ENCODE measurements at regions not wholly inside any gene's neighbourhood (a gene's known extent, or its start where the extent isn't known, plus 50 kb on each side); places are given as distances from the start of the nearest gene placed in this dataset.
"Not testable (repeated sequence)": the region's sequence is repeated elsewhere in the genome, so short reads cannot be mapped to it uniquely, and the experiment has no call there.

GRCh38 chr5:174500636-174501035 is 223.7 kb upstream of the MSX2 start:
- no peak for DNase-seq (ENCODE audit: low spot score)
- no peak for TF ChIP-seq CTCF (IDR thresholded peaks at IDR 0.05; ENCODE audit: extremely low read depth, insufficient read depth, missing control alignments)
- in situ Hi-C loops (cut with MboI; ENCODE audit: low pct_unique_long_range_greater_than_20kb, low sequenced_read_pairs, unreplicated experiment), result no loop called here

GRCh38 chr5:174501461-174502069 is 222.8 kb upstream of the MSX2 start:
- DNase-seq (ENCODE audit: low spot score), result no peak
- in situ Hi-C loops (cut with MboI; ENCODE audit: low pct_unique_long_range_greater_than_20kb, low sequenced_read_pairs, unreplicated experiment), result no loop called here
- TF ChIP-seq CTCF (IDR thresholded peaks at IDR 0.05; ENCODE audit: extremely low read depth, insufficient read depth, missing control alignments), result no peak

- DNase-seq (ENCODE audit: low spot score), result no peak
- in situ Hi-C loops (cut with MboI; ENCODE audit: low pct_unique_long_range_greater_than_20kb, low sequenced_read_pairs, unreplicated experiment), result no loop called here
These were observed 221.3 kb upstream of the MSX2 start for GRCh38 chr5:174503086-174503460.

GRCh38 chr5:174503461-174504265 is 220.7 kb upstream of the MSX2 start:
- no peak for TF ChIP-seq CTCF (IDR thresholded peaks at IDR 0.05; ENCODE audit: extremely low read depth, insufficient read depth, missing control alignments)
- in situ Hi-C loops (cut with MboI; ENCODE audit: low pct_unique_long_range_greater_than_20kb, low sequenced_read_pairs, unreplicated experiment), result no loop called here
- DNase-seq (ENCODE audit: low spot score), result no peak

More at GRCh38 chr5:174503086-174503460, 221.3 kb upstream of the MSX2 start:
- no peak for TF ChIP-seq CTCF (IDR thresholded peaks at IDR 0.05; ENCODE audit: extremely low read depth, insufficient read depth, missing control alignments)

GRCh38 chr5:174504266-174504726 is 220.1 kb upstream of the MSX2 start:
- no peak for DNase-seq (ENCODE audit: low spot score)
- TF ChIP-seq CTCF (IDR thresholded peaks at IDR 0.05; ENCODE audit: extremely low read depth, insufficient read depth, missing control alignments), result no peak
- in situ Hi-C loops (cut with MboI; ENCODE audit: low pct_unique_long_range_greater_than_20kb, low sequenced_read_pairs, unreplicated experiment), result no loop called here

- in situ Hi-C loops (cut with MboI; ENCODE audit: low pct_unique_long_range_greater_than_20kb, low sequenced_read_pairs, unreplicated experiment), result no loop called here
- no peak for DNase-seq (ENCODE audit: low spot score)
- TF ChIP-seq CTCF (IDR thresholded peaks at IDR 0.05; ENCODE audit: extremely low read depth, insufficient read depth, missing control alignments), result no peak
These were observed 218.8 kb upstream of the MSX2 start for GRCh38 chr5:174505621-174506020.

- DNase-seq (ENCODE audit: low spot score); in situ Hi-C loops (cut with MboI; ENCODE audit: low pct_unique_long_range_greater_than_20kb, low sequenced_read_pairs, unreplicated experiment): not testable (repeated sequence)
These were observed 213.5 kb upstream of the MSX2 start for GRCh38 chr5:174510782-174511453.
